ENCODE measurements at regions not wholly inside any gene's neighbourhood (a gene's known extent, or its start where the extent isn't known, plus 50 kb on each side); places are given as distances from the start of the nearest gene placed in this dataset.

GRCh38 chr9:109956717-109957440 is 176.9 kb downstream of the PALM2AKAP2 start:
- Histone ChIP-seq H3K9me3 (ENCODE audit: control insufficient read depth in 4 of 4, insufficient read depth in 3 of 4, low read length in 3 of 4) (no peaks in the 10 kb centered on the region), H3K4me3 (no peak overlapping the region), H3K9ac (ENCODE audit: insufficient read depth in 1 of 2, low read length in 2 of 2) (peak overlapping the region in 1 of 2 donors; percentile 14), H3K27me3 (ENCODE audit: control insufficient read depth in 3 of 3, insufficient read depth in 3 of 3, low read length in 2 of 3) (no peaks in the 10 kb centered on the region), H3K27ac (ENCODE audit: low read depth in 1 of 2, low read length in 1 of 2) (no peak overlapping the region), H3K36me3 (ENCODE audit: control insufficient read depth in 4 of 4, insufficient read depth in 4 of 4, low read length in 4 of 4) (no peaks in the 10 kb centered on the region), H3K4me1 (ENCODE audit: control insufficient read depth in 5 of 5, insufficient read depth in 5 of 5, low read length in 5 of 5) (peaks cover 0 to 24% (median 4%) of the 10 kb centered on the region in 5 donors)
- peak; percentile 34 to 74 (median 71) for DNase-seq
- 41 to 43% methylated on average over 9 of the region's 9 CpGs for WGBS, 2 donors
- no peak for ATAC-seq (ENCODE audit: insufficient read depth, low FRiP score)
- no peak for TF ChIP-seq CTCF (IDR thresholded peaks at IDR 0.05; ENCODE audit: control extremely low read depth, extremely low read depth)

- Histone ChIP-seq H3K4me1 (ENCODE audit: control insufficient read depth in 5 of 5, insufficient read depth in 5 of 5, low read length in 5 of 5) (peaks cover 0 to 18% (median 4%) of the 10 kb centered on the region in 5 donors), H3K36me3 (ENCODE audit: control insufficient read depth in 4 of 4, insufficient read depth in 4 of 4, low read length in 4 of 4) (no peaks in the 10 kb centered on the region), H3K27me3 (ENCODE audit: control insufficient read depth in 3 of 3, insufficient read depth in 3 of 3, low read length in 2 of 3) (no peaks in the 10 kb centered on the region), H3K9me3 (ENCODE audit: control insufficient read depth in 4 of 4, insufficient read depth in 3 of 4, low read length in 3 of 4) (no peaks in the 10 kb centered on the region), H3K4me3 (no peak overlapping the region), H3K9ac (ENCODE audit: insufficient read depth in 1 of 2, low read length in 2 of 2) (no peak overlapping the region), H3K27ac (ENCODE audit: low read depth in 1 of 2, low read length in 1 of 2) (no peak overlapping the region)
- 85 to 94% methylated on average over 4 of the region's 4 CpGs for WGBS, 2 donors
- DNase-seq, result no peak
- no peak for ATAC-seq (ENCODE audit: insufficient read depth, low FRiP score)
- TF ChIP-seq CTCF (IDR thresholded peaks at IDR 0.05; ENCODE audit: control extremely low read depth, extremely low read depth), result no peak
Measured at GRCh38 chr9:109959679-109960078, 179.7 kb downstream of the PALM2AKAP2 start.

DNA sequence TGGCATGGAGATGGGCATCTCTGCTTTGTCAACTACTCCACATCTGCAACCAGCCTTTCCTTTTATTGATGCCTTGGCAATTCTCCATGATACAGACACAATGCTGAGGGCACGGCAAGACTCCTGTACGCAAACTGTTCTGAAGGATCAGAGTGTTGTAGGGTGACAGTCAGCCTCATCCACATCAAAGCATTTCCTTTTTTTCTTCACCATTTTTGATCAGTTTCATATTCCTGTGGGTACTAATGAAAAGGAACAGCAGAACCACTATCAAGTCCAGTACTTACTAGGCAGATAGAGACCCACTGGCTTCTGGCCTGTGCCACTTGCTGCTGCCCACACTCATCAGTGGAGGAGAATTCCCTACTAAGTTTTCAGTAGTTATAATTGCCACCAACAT is 181.6 kb downstream of the PALM2AKAP2 start:
- Histone ChIP-seq H3K27me3 (ENCODE audit: control insufficient read depth in 3 of 3, insufficient read depth in 3 of 3, low read length in 2 of 3) (no peaks in the 10 kb centered on the region), H3K4me3 (no peak overlapping the region), H3K9ac (ENCODE audit: insufficient read depth in 1 of 2, low read length in 2 of 2) (no peak overlapping the region), H3K36me3 (ENCODE audit: control insufficient read depth in 4 of 4, insufficient read depth in 4 of 4, low read length in 4 of 4) (no peaks in the 10 kb centered on the region), H3K4me1 (ENCODE audit: control insufficient read depth in 5 of 5, insufficient read depth in 5 of 5, low read length in 5 of 5) (peaks cover 0 to 19% (median 4%) of the 10 kb centered on the region in 5 donors), H3K27ac (ENCODE audit: low read depth in 1 of 2, low read length in 1 of 2) (no peak overlapping the region), H3K9me3 (ENCODE audit: control insufficient read depth in 4 of 4, insufficient read depth in 3 of 4, low read length in 3 of 4) (no peaks in the 10 kb centered on the region)
- 61 to 78% methylated on average over 2 of the region's 2 CpGs for WGBS, 2 donors
- ATAC-seq (ENCODE audit: insufficient read depth, low FRiP score) (no peak), DNase-seq (no peak)
- no peak for TF ChIP-seq CTCF (IDR thresholded peaks at IDR 0.05; ENCODE audit: control extremely low read depth, extremely low read depth)

- no peaks in the 10 kb centered on the region for H3K36me3 ChIP-seq (ENCODE audit: control insufficient read depth in 4 of 4, insufficient read depth in 4 of 4, low read length in 4 of 4)
- no peaks in the 10 kb centered on the region for H3K27me3 ChIP-seq (ENCODE audit: control insufficient read depth in 3 of 3, insufficient read depth in 3 of 3, low read length in 2 of 3)
- H3K4me1 ChIP-seq (ENCODE audit: control insufficient read depth in 5 of 5, insufficient read depth in 5 of 5, low read length in 5 of 5), result peaks cover 0 to 14% (median 4%) of the 10 kb centered on the region in 5 donors
- no peaks in the 10 kb centered on the region for H3K9me3 ChIP-seq (ENCODE audit: control insufficient read depth in 4 of 4, insufficient read depth in 3 of 4, low read length in 3 of 4)
- H3K27ac ChIP-seq (ENCODE audit: low read depth in 1 of 2, low read length in 1 of 2), result no peak overlapping the region
- TF ChIP-seq CTCF (IDR thresholded peaks at IDR 0.05; ENCODE audit: control extremely low read depth, extremely low read depth), result no peak
- H3K9ac ChIP-seq (ENCODE audit: insufficient read depth in 1 of 2, low read length in 2 of 2), result no peak overlapping the region
- no peak for DNase-seq
- no peak overlapping the region for H3K4me3 ChIP-seq
- no peak for ATAC-seq (ENCODE audit: insufficient read depth, low FRiP score)
Measured at GRCh38 chr9:109962215-109962614, 182.2 kb downstream of the PALM2AKAP2 start.

Measured in lung (tissue), 11 donors.